HEK293T (cell line): ENCODE measurements at regions not wholly inside any gene's neighbourhood (a gene's known extent, or its start where the extent isn't known, plus 50 kb on each side); places are given as distances from the start of the nearest gene placed in this dataset.
"Not testable (repeated sequence)": the region's sequence is repeated elsewhere in the genome, so short reads cannot be mapped to it uniquely, and the experiment has no call there.

Experiments
- CTCF ChIA-PET: fragments of 350-600 bp; formaldehyde crosslinking; extraction: SDS; loops from one replicate; lab custom pipeline; 2021; ENCODE audit warnings: antibody characterized with exemption, inconsistent platforms; lab: Yijun Ruan, JAX
- POLR2A ChIA-PET: fragments of 350-600 bp; formaldehyde crosslinking; extraction: SDS; loops from one replicate; lab custom pipeline; 2020; ENCODE audit warnings: antibody characterized with exemption, inconsistent platforms; lab: Yijun Ruan, JAX
- DNase-seq: peaks from one replicate; pipeline ENCODE4 v3.0.0; 2012; ENCODE audit warnings: mixed read lengths; ENCODE audit errors: extremely low spot score
- ARNT ChIP-seq: fragments of 450-650 bp; IDR thresholded peaks from 2 replicates; pipeline ENCODE4 v1.6.1; 2017; ENCODE audit warnings: mild to moderate bottlenecking
- BHLHE40 ChIP-seq: fragments of 450-650 bp; IDR thresholded peaks from 2 replicates; pipeline ENCODE4 v1.6.1; 2016; ENCODE audit warnings: mild to moderate bottlenecking, moderate library complexity, borderline replicate concordance
- CTBP1 ChIP-seq: fragments of 450-650 bp; IDR thresholded peaks from 2 replicates; pipeline ENCODE4 v1.6.1; 2016; ENCODE audit warnings: borderline replicate concordance
- ELF4 ChIP-seq: fragments of 450-650 bp; IDR thresholded peaks from 2 replicates; pipeline ENCODE4 v1.6.1; 2017; ENCODE audit warnings: antibody characterized with exemption
- FOXA1 ChIP-seq: fragments of 450-650 bp; IDR thresholded peaks from 2 replicates; pipeline ENCODE4 v1.6.1; 2016; ENCODE audit warnings: mild to moderate bottlenecking
- FOXK2 ChIP-seq: fragments of 450-650 bp; IDR thresholded peaks from 2 replicates; pipeline ENCODE4 v1.6.1; 2016; ENCODE audit warnings: mild to moderate bottlenecking
- FOXM1 ChIP-seq: fragments of 450-650 bp; IDR thresholded peaks from 2 replicates; pipeline ENCODE4 v1.6.1; 2017; ENCODE audit warnings: mild to moderate bottlenecking, borderline replicate concordance
- HDGF ChIP-seq: fragments of 450-650 bp; IDR thresholded peaks from 2 replicates; pipeline ENCODE4 v1.6.1; 2017; ENCODE audit warnings: antibody characterized with exemption, borderline replicate concordance
- L3MBTL2 ChIP-seq: fragments of 450-650 bp; conservative IDR thresholded peaks from 2 replicates; pipeline ENCODE4 v1.6.1; 2016; ENCODE audit warnings: mild to moderate bottlenecking
- LEF1 ChIP-seq: fragments of 450-650 bp; IDR thresholded peaks from 2 replicates; pipeline ENCODE4 v1.6.1; 2017; ENCODE audit warnings: mild to moderate bottlenecking, borderline replicate concordance
- NFRKB ChIP-seq: fragments of 450-650 bp; IDR thresholded peaks from 2 replicates; pipeline ENCODE4 v1.6.1; 2016; ENCODE audit warnings: mild to moderate bottlenecking, moderate library complexity
- SP1 ChIP-seq: fragments of 450-650 bp; IDR thresholded peaks from 2 replicates; pipeline ENCODE4 v1.6.1; 2017
- SUZ12 ChIP-seq: fragments of 450-650 bp; IDR thresholded peaks from 2 replicates; pipeline ENCODE4 v1.6.1; 2016; ENCODE audit warnings: mild to moderate bottlenecking
- TARDBP ChIP-seq: fragments of 450-650 bp; IDR thresholded peaks from 2 replicates; pipeline ENCODE4 v1.6.1; 2016
- ZNF384 ChIP-seq: fragments of 450-650 bp; IDR thresholded peaks from 2 replicates; pipeline ENCODE4 v1.6.1; 2016
- TF ChIP-seq, protein P1 (sequence below): fragments of 450-650 bp; IDR thresholded peaks from 2 replicates; pipeline ENCODE4 v1.6.1; 2016

DNA sequence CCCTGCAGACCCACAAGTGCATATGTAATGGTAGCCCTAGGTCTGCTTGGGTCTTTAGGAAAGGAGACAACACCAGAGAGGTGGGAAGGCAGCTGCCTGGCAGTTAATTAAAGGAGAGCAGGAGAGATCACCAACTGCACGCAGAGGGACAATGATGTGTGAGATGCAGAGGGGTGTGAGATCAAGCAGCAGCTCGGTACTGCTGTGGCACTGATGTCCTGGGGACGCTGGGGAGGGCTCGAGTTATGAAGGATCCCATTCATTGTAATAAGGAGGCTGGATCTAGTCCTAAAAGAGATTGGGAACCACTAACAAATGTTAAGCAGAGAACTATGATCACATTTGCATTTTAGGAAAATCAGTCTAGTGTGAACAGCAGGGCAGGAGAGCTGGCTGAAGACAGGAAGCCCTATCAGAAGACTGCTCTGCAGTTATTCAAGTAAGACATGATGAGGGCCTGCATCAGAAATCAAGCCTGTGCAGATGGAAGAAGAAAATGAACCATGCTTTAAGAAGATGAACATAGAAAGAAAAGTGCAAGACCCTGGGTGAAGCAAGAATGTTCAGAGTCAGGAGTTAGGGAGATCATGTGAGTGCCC, 80.4 kb downstream of the DLEU7 start:
- ChIA-PET CTCF (no interaction called here), POLR2A (no interaction called here)
- TF ChIP-seq FOXM1: no peak
- no peak for TF ChIP-seq L3MBTL2
- no peak for TF ChIP-seq ZNF384
- TF ChIP-seq LEF1: no peak
- TF ChIP-seq CTBP1: no peak
- DNase-seq: no peak

DNA sequence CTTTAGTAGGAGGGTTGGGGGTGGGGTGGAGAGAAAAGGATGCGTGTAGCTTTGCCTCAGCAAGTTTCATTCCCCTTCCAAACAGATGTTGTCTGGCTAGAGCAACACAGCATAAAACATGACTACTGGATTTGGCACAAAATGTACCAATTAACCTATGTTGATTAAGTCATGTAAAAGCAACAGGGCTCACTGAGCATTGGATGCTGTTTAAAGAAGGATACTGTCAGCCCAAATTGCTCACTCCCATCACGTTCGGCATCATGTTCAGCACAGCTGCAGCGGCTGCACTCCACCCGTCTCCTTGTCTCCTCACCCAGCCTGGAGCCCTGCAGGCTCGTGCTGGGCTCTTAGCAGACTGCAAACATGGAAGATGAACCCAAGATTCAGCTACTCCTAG, 77.5 kb downstream of the DLEU7 start:
- ChIA-PET CTCF (no interaction called here), POLR2A (no interaction called here)
- no peak for DNase-seq
- TF ChIP-seq SP1 (no peak), SUZ12 (no peak), FOXM1 (no peak), TARDBP (no peak), FOXA1 (no peak)
- TF ChIP-seq, protein P1, sequence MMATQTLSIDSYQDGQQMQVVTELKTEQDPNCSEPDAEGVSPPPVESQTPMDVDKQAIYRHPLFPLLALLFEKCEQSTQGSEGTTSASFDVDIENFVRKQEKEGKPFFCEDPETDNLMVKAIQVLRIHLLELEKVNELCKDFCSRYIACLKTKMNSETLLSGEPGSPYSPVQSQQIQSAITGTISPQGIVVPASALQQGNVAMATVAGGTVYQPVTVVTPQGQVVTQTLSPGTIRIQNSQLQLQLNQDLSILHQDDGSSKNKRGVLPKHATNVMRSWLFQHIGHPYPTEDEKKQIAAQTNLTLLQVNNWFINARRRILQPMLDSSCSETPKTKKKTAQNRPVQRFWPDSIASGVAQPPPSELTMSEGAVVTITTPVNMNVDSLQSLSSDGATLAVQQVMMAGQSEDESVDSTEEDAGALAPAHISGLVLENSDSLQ: no peak

DNA sequence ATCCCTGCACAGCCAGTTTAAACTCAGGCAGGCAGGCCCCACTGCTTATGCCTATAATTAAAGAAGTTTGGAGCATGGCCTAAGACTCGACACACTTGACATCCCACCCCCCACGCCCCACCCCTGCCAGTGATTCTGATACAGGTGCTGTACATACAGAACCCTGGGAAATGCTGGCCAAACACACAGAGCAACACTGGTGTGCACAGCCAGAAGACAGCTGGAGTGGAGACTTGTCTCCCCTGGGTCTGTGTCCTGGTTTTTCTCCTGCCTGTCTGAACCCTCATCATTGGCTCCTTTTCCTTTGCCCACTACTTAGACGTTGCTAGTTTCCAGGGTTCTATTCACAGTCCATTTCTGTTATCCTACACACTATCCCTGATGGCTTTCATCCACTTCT, 76.8 kb downstream of the DLEU7 start:
- CTCF ChIA-PET: no interaction called here
- no peak for DNase-seq
- TF ChIP-seq TARDBP: no peak
- TF ChIP-seq SUZ12: no peak
- no peak for TF ChIP-seq L3MBTL2
- no peak for TF ChIP-seq BHLHE40
- TF ChIP-seq NFRKB: no peak
- TF ChIP-seq HDGF: no peak
- TF ChIP-seq FOXK2: no peak
- TF ChIP-seq ZNF384: no peak
- TF ChIP-seq ELF4: no peak
- no peak for TF ChIP-seq SP1
- no peak for TF ChIP-seq ARNT
- TF ChIP-seq CTBP1: no peak
- TF ChIP-seq, protein P1: no peak
- TF ChIP-seq FOXM1: no peak
- no peak for TF ChIP-seq LEF1
- TF ChIP-seq FOXA1: no peak
- POLR2A ChIA-PET: no interaction called here

DNA sequence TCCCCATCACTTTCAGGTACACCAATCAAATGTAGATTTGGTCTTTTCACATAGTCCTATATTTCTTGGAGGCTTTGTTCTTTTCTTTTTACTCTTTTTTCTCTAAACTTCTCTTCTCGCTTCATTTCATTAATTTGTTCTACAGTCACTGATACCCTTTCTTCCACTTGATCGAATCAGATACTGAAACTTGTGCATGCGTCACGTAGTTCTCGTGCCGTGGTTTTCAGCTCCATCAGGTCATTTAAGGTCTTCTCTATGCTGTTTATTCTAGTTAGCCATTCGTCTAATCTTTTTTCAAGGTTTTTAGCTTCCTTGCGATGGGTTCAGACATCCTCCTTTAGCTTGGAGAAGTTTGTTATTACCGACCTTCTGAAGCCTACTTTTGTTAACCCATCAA, 70.6 kb downstream of the DLEU7 start:
- DNase-seq, CTCF ChIA-PET, POLR2A ChIA-PET: not testable (repeated sequence)
